ENCODE measurements at regions not wholly inside any gene's neighbourhood (a gene's known extent, or its start where the extent isn't known, plus 50 kb on each side); places are given as distances from the start of the nearest gene placed in this dataset.
"Not testable (repeated sequence)": the region's sequence is repeated elsewhere in the genome, so short reads cannot be mapped to it uniquely, and the experiment has no call there.

GRCh38 chr3:160098261-160098908 is 109.8 kb downstream of the IL12A start:
- no peak for DNase-seq

- DNase-seq: no peak
These were observed 110.4 kb downstream of the IL12A start for GRCh38 chr3:160098926-160099626.

DNA sequence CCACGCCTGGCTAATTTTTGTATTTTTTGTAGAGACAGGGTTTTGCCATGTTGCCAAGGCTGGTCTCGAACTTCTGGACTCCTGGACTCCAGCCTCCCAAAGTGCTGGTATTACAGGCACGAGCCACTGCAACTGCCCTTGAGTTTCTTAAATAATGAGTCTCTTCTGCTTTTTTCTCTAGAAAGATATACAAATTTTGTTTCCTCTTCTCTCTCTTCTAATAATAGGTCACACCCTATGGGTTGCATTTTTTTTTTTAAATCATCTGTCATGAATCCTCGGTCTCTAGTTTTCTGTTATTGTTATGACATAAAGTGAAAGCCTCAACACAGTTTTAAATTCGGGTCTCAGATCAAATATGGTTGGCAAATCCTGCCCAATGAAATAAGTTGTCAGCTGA is 111.2 kb downstream of the IL12A start:
- DNase-seq: no peak

- DNase-seq: no peak
These were observed 112.0 kb downstream of the IL12A start for GRCh38 chr3:160100610-160101009.

GRCh38 chr3:160102001-160102400 is 113.4 kb downstream of the IL12A start:
- not testable (repeated sequence) for DNase-seq

DNA sequence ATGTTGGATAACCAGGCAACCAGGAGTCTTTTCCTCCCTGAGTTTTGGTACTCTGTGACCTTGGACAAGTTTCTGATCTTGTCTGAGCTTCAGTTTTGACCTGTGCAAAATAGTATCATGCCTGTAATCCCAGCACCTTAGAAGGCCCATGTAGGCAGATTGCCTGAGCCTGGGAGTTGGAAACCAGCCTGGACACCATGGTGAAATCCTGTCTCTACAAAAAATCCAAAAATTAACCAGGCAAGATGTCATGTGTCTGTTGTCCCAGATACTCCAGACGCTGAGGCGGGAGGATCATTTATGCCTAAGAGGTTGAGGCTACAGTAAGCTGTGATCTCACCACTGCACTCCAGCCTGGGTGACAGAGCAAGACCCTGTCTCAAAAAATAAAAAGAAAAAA is 114.8 kb downstream of the IL12A start:
- no peak for DNase-seq

DNA sequence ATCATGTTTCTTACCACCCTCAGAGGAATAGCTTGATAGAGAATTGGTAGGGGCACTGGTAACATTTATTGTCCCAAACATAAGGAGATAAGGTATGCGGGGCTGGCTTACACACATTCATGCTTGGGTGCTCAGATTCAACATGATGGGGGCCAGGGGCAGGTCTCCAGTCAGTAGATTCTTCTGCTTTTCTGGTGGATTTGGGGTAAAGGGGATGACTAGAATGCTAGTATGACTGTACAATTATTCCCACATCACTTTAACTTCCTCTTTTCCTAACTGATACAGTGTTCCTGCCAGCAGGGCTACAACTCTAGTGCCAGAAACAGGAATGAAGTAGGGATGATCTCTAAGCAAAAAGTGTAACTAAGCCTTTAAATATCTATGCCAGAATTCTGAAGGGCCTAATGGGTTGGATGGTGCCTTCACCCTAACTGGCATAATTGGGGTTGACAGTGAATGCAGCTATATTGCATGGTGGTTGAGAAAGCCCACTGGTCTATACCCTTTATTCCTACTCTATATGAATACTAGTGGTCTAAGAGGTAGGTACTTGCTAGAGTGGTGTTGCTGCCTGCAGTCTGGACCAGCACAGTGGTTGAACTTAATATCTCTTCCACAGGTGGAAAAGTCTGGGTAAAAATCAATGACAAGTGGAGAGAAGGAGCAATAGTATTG is 117.4 kb downstream of the IL12A start:
- DNase-seq: peak; percentile 8

DNA sequence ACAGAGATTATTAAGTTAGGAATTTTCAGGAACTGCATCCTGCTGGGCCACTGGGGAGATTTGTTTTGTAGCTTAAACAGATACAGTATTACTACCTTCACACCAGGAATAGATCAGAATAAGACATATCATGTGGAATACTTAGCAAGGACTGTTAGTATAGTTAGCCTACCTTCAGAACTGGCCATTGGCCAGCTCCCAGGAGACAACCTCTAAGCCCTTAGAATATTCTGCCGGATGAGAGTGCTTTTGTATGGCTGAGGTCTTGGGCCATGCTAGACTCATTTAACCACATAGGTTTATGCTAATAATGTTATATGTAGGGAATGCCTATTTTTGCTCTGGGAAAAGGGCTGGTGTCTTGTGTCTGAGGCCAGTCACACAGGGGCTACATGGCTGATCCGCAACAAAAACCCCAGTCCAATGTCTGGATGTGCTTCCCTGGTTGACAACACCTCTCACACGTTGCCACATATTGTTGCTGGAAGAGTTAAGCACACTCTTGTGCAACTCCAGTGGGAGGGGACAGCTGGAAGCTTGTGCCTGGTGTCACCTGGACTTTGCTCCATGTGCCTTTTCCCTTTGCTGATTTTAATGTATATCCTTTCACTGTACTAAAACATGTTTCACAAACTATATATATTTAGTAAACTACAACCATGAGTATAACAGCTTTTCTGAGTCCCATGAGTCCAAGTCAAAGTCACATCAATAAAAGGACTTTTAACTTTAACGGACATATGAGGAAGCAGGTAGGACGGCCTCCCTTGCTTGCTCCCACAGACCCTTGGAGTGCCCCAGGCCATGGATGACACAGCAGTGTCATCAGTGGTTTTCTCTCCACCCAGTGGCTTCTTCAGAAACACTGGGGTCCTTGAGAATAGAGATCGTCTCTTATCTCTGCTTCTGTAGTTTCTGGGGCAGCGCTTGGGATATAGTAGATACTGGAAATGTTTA is 118.0 kb upstream of the C3orf80 start:
- no peak for DNase-seq

DNA sequence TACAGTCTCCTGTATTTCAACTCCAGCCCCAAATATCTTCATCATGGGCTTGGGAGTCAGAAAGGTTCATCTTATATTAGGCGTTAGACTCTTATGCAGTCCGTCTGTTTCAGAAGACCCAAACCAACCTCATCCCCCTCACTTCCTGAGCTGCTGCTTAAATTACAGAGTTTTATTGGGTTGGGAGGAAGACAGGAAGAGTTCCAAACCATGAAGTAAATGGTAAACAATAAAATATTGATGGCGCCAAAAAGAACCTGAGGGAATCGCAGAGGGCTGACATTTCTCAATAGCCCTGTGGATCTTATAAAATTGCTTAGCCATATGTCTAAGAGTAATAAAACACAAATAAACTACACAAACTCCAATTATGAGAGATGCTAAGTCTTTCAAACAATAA is 116.9 kb upstream of the C3orf80 start:
- DNase-seq: no peak

GRCh38 chr3:160112481-160112880 is 112.7 kb upstream of the C3orf80 start:
- no peak for DNase-seq

- DNase-seq: no peak
These were observed 112.2 kb upstream of the C3orf80 start for GRCh38 chr3:160112996-160113395.

DNA sequence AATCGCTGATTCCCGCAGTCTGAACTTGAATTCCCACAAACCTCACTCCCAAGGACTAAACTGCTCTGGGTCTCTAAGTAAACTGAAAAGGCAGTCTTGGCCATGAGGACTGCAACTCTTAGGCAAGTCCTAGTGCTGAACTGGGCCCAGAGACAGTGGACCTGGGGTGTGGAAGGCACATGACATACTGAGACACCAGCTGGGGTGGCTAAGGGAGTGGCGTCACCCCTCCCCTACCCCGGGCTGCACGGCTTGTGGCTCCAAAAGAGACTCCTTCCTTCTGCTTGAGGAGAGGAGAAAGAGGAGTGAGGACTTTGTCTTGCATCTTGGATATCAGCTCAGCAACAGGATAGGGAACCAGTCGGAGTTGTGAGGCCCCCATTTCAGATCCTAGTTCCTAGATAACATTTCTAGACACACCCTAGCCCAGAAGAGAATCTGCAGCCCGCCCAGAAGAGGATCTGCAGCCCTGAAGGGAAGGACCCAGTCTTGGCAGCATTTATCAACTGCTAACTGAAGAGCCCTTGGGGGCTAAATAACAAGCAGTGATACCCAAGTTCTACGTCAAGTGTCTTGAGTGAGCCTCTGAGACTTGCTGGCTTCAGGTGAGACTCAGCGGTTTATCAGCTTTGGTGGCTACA is 110.7 kb upstream of the C3orf80 start:
- no peak for DNase-seq

- DNase-seq: no peak
These were observed 109.8 kb upstream of the C3orf80 start for GRCh38 chr3:160115387-160115786.

GRCh38 chr3:160124224-160124623 is 101.0 kb upstream of the C3orf80 start:
- DNase-seq: no peak

DNA sequence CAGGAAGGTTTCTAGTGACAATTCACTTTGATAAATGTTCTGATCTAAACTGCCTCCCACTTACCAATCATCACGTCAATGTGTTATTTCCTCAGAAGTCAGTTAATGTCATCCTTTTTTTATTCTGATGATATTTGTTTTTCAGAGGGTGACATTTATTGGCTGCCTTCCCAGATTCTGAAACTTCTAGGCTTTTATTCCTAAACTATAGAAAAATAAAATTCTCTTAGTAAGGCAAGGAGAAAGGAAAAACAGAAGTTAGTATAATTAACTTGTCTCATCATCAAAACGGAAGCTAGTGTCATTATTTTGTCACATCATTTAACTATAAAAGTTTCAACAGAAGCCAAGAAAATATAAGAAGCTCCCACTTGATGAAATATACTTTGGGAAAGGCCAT is 100.0 kb upstream of the C3orf80 start:
- no peak for DNase-seq

DNA sequence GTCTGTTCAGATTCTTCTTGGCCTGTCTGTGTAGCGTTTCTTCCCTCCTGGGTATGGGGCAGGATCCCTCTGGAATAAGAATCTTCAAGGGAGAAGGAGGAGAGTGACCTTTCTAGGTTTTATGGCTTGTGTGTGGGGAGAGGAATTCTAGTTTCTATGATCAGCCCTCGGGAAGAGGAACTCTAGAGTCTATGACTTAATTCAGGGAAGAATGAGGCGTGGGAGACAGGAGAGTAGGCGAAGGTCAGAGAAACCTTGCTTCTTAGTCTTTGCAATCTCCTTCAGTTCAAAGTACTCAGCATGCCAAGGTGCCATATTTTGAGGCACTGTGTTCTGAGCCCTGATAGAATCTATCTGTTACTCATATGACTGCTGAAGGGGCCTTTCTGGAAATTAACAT is 99.2 kb upstream of the C3orf80 start:
- no peak for DNase-seq

GRCh38 chr3:160126761-160127160 is 98.5 kb upstream of the C3orf80 start:
- DNase-seq: no peak

GRCh38 chr3:160127308-160127707 is 97.9 kb upstream of the C3orf80 start:
- DNase-seq: no peak

DNA sequence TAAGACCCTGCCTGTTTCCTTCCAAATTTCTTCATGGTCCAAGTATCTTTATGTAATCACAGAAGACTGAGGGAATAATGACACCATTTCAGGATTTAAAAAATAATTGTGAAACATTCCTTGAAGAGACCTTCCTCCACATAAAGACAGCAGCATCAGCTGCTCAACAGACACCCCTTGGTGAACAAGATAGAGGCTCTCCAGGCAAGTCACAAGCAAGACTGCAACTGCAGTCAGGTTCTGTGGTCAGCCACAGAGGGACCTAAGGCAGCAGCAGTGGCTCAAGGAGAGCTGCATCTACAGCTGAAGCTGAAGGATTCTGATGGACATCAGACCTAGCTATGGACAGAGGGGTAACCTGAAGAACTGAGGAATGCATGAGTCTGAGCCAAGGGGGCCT is 97.2 kb upstream of the C3orf80 start:
- DNase-seq: no peak

DNA sequence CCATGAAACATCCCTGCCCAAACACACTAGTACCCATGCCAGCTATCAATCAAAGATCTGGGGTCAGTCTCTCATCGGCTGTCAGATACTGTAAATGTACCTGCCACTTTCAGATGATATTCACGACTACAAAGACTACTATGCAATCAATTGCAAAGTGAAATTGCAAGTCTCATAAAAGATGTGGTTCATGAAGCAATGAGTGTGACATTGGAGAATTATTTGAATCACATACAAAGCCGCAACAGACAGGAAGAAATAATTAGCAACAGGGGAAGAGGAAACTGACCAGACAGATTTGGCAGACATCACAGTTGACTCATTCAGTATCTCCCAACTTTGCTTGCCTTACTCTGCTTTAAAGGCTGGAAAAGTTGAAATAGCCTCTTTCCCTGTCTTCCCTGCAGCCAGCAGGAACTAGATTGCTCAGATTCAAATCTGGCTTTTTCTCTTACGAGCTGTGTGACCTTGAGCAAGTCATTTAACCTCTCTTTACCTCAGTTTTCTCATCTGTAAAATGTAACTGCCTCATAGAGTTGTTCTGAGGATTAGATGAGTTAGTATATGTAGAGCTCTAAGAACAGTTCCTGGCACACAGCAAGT is 95.7 kb upstream of the C3orf80 start:
- DNase-seq: no peak

DNA sequence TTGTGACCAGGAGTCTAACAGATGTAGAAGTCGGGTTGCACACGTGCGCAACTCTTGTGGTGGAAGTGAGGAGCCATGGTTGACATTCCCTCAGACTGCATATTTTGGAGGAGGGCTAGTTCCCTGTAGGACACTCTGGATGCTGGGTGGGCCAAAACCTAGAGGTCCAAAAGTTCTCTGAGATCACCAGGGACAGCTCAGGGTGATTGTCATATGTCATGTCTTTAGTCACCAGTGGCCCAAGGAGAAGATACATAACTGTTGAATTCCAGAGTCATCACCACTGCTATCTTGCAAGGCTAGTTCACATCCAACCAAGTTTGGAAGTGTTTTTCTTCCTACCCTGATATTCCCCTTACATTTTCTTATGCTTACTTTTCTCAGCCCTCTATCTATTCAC is 95.2 kb upstream of the C3orf80 start:
- no peak for DNase-seq

GRCh38 chr3:160130950-160131349 is 94.3 kb upstream of the C3orf80 start:
- no peak for DNase-seq

All from GDM1 (cell line).